ENCODE measurements at regions not wholly inside any gene's neighbourhood (a gene's known extent, or its start where the extent isn't known, plus 50 kb on each side); places are given as distances from the start of the nearest gene placed in this dataset.

DNA sequence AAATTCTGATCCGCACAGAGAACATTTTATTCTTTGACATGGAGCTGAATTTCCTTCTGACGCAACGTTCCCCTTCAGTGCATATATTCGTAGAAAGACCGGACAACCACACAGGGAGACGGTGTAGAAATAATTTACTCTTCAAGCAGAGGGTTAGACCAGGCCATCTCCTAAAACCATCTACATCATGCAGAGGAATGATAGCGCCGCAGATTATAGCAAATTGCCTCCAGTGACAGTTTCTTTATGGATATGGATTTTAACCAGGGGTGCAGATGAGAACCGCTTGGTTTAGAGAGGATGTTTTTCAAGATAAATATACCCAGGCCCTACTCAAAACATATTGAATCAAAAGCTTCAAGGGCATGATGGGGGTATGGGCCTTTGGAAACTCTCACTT lies 759.3 kb upstream of the AUTS2 start:
- no peak for TF ChIP-seq SIN3A (IDR thresholded peaks at IDR 0.05; ENCODE audit: borderline replicate concordance, insufficient read depth, low read length)
- TF ChIP-seq FOXP2 (optimal IDR thresholded peaks at IDR 0.05; ENCODE audit: borderline replicate concordance, extremely low read depth, extremely low read length, insufficient read depth): no peak
- TF ChIP-seq, protein P1, sequence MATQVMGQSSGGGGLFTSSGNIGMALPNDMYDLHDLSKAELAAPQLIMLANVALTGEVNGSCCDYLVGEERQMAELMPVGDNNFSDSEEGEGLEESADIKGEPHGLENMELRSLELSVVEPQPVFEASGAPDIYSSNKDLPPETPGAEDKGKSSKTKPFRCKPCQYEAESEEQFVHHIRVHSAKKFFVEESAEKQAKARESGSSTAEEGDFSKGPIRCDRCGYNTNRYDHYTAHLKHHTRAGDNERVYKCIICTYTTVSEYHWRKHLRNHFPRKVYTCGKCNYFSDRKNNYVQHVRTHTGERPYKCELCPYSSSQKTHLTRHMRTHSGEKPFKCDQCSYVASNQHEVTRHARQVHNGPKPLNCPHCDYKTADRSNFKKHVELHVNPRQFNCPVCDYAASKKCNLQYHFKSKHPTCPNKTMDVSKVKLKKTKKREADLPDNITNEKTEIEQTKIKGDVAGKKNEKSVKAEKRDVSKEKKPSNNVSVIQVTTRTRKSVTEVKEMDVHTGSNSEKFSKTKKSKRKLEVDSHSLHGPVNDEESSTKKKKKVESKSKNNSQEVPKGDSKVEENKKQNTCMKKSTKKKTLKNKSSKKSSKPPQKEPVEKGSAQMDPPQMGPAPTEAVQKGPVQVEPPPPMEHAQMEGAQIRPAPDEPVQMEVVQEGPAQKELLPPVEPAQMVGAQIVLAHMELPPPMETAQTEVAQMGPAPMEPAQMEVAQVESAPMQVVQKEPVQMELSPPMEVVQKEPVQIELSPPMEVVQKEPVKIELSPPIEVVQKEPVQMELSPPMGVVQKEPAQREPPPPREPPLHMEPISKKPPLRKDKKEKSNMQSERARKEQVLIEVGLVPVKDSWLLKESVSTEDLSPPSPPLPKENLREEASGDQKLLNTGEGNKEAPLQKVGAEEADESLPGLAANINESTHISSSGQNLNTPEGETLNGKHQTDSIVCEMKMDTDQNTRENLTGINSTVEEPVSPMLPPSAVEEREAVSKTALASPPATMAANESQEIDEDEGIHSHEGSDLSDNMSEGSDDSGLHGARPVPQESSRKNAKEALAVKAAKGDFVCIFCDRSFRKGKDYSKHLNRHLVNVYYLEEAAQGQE (IDR thresholded peaks at IDR 0.05; ENCODE audit: insufficient read depth in 1 of 2, low read depth in 2 of 2, low read length in 2 of 2): no peak

- TF ChIP-seq TAF1 (IDR thresholded peaks at IDR 0.05; ENCODE audit: borderline replicate concordance, insufficient read depth, low read length) (no peak), POLR2AphosphoS5 (IDR thresholded peaks at IDR 0.05; ENCODE audit: low read depth, low read length) (no peak), FOXP2 (optimal IDR thresholded peaks at IDR 0.05; ENCODE audit: borderline replicate concordance, extremely low read depth, extremely low read length, insufficient read depth) (no peak), SIN3A (IDR thresholded peaks at IDR 0.05; ENCODE audit: borderline replicate concordance, insufficient read depth, low read length) (no peak)
- TF ChIP-seq, protein P1 (IDR thresholded peaks at IDR 0.05; ENCODE audit: insufficient read depth in 1 of 2, low read depth in 2 of 2, low read length in 2 of 2): no peak
Measured at GRCh38 chr7:68840991-68841390, 757.3 kb upstream of the AUTS2 start.

DNA sequence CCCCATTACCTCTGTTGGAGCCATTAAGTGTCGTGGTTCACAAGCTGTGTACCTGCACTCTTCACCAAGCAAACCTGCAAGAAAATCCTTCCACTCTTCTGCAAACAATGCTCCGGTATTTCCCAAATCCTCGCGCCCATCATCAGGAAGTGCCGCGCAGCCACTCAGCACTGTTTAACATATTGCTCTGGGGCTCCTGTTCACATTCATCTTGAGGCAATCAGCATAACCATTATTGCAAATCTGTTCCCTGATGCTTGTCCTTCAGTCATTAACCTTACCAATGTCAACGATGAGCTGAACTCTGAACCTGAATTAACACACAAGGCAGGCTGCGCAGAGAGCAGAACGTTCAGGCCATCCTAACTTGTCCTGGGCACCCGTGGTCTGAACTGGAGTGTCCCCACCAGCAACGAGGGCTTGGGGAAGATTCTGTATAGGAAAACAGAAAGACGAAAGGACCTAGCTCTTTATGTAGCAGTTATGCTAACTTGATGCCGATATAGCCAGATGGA lies 751.4 kb upstream of the AUTS2 start:
- no peak for TF ChIP-seq FOXP2 (optimal IDR thresholded peaks at IDR 0.05; ENCODE audit: borderline replicate concordance, extremely low read depth, extremely low read length, insufficient read depth)
- no peak for TF ChIP-seq SIN3A (IDR thresholded peaks at IDR 0.05; ENCODE audit: borderline replicate concordance, insufficient read depth, low read length)
- TF ChIP-seq, protein P1 (IDR thresholded peaks at IDR 0.05; ENCODE audit: insufficient read depth in 1 of 2, low read depth in 2 of 2, low read length in 2 of 2): no peak
- no peak for TF ChIP-seq TAF1 (IDR thresholded peaks at IDR 0.05; ENCODE audit: borderline replicate concordance, insufficient read depth, low read length)
- no peak for TF ChIP-seq POLR2AphosphoS5 (IDR thresholded peaks at IDR 0.05; ENCODE audit: low read depth, low read length)

DNA sequence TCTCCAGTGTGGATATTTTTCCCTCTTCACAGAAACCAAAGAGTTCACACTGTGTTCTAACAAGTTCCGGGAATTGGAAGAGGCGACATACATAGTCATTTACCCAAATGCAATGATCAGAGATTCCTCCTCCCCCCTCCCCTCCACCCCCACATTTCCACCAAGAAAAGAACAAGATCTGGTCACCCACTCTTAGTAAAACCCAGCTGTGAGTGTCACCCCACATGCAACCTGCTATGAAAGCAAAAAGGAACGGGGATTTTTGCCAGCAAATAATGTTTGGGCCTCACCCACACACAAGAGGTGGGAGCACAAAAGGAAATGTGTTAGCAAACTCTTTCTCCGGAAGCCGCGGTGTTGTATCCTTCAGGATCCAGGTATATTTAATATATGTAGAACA lies 745.0 kb upstream of the AUTS2 start:
- no peak for TF ChIP-seq SIN3A (IDR thresholded peaks at IDR 0.05; ENCODE audit: borderline replicate concordance, insufficient read depth, low read length)
- no peak for TF ChIP-seq TAF1 (IDR thresholded peaks at IDR 0.05; ENCODE audit: borderline replicate concordance, insufficient read depth, low read length)
- TF ChIP-seq, protein P1 (IDR thresholded peaks at IDR 0.05; ENCODE audit: insufficient read depth in 1 of 2, low read depth in 2 of 2, low read length in 2 of 2): no peak
- no peak for TF ChIP-seq POLR2AphosphoS5 (IDR thresholded peaks at IDR 0.05; ENCODE audit: low read depth, low read length)
- no peak for TF ChIP-seq FOXP2 (optimal IDR thresholded peaks at IDR 0.05; ENCODE audit: borderline replicate concordance, extremely low read depth, extremely low read length, insufficient read depth)

GRCh38 chr7:68857571-68857970 lies 740.7 kb upstream of the AUTS2 start:
- TF ChIP-seq TAF1 (IDR thresholded peaks at IDR 0.05; ENCODE audit: borderline replicate concordance, insufficient read depth, low read length) (no peak), FOXP2 (optimal IDR thresholded peaks at IDR 0.05; ENCODE audit: borderline replicate concordance, extremely low read depth, extremely low read length, insufficient read depth) (no peak), SIN3A (IDR thresholded peaks at IDR 0.05; ENCODE audit: borderline replicate concordance, insufficient read depth, low read length) (no peak), POLR2AphosphoS5 (IDR thresholded peaks at IDR 0.05; ENCODE audit: low read depth, low read length) (no peak)
- TF ChIP-seq, protein P1 (IDR thresholded peaks at IDR 0.05; ENCODE audit: insufficient read depth in 1 of 2, low read depth in 2 of 2, low read length in 2 of 2): no peak

All from PFSK-1 (cell line).